ENCODE measurements at regions not wholly inside any gene's neighbourhood (a gene's known extent, or its start where the extent isn't known, plus 50 kb on each side); places are given as distances from the start of the nearest gene placed in this dataset.

GRCh38 chr21:28508126-28508525, 484.6 kb downstream of the LTN1 start:
- no peak for DNase-seq (ENCODE audit: low spot score)
- TF ChIP-seq, protein P1, sequence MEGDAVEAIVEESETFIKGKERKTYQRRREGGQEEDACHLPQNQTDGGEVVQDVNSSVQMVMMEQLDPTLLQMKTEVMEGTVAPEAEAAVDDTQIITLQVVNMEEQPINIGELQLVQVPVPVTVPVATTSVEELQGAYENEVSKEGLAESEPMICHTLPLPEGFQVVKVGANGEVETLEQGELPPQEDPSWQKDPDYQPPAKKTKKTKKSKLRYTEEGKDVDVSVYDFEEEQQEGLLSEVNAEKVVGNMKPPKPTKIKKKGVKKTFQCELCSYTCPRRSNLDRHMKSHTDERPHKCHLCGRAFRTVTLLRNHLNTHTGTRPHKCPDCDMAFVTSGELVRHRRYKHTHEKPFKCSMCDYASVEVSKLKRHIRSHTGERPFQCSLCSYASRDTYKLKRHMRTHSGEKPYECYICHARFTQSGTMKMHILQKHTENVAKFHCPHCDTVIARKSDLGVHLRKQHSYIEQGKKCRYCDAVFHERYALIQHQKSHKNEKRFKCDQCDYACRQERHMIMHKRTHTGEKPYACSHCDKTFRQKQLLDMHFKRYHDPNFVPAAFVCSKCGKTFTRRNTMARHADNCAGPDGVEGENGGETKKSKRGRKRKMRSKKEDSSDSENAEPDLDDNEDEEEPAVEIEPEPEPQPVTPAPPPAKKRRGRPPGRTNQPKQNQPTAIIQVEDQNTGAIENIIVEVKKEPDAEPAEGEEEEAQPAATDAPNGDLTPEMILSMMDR (conservative IDR thresholded peaks at IDR 0.05; ENCODE audit: low read depth) = no peak
- ChIA-PET POLR2A (ENCODE audit: low non-redundant PET) (no interaction called here), CTCF (no interaction called here)
- no peak overlapping the region for H3K27ac ChIP-seq

DNA sequence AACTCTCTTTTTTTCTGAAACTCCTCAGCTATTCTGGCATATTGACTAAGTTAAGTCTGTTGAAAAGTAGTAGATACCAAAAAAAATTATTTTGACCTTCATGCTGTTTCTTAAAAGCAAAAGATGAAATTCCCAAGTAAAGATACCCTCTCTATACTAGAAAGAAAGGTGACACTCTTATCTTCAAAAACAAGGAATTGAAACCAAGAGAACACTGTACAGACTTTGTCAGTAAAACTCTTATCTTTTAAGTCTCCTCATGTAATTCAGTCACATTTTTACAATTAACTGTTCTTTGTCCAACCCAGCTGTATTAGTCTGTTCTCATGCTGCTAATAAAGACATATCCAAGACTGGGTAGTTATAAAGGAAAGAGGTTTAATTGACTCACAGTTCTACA, 496.2 kb downstream of the LTN1 start:
- POLR2A ChIA-PET (ENCODE audit: low non-redundant PET) = no interaction called here
- DNase-seq (ENCODE audit: low spot score) = no peak
- TF ChIP-seq, protein P1 (conservative IDR thresholded peaks at IDR 0.05; ENCODE audit: low read depth) = no peak
- no peak overlapping the region for H3K27ac ChIP-seq
- CTCF ChIA-PET = interaction anchor here (0.6 to 0.9 kb wide), 3 partner anchors 104 to 291 kb away, joined by 3 to 5 read pairs (median 4); no protein-coding TSS in a partner anchor

DNA sequence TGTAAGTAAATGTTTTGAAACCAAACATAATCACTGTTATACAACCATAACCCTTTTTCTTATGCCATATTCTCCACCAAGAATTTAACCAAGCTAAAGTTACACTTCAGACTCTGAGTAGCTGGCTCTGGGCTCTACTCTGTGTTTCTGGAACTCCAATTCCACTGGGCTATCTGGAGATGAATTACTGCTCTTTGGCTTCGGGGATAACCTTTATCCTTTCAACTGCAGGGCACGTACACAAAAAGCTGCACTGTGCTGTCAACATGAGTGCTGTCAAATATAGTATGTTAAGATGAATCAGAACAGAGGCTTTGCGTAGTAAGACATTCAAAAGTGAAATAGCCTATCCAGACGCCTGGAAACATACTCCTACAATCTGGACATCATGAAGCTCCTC, 500.6 kb downstream of the LTN1 start:
- DNase-seq (ENCODE audit: low spot score) = no peak
- H3K27ac ChIP-seq = no peak overlapping the region
- CTCF ChIA-PET = interaction anchor here (0.7 kb wide), 1 partner anchor 103 kb away, joined by 7 read pairs; no protein-coding TSS in a partner anchor
- POLR2A ChIA-PET (ENCODE audit: low non-redundant PET) = no interaction called here
- TF ChIP-seq, protein P1 (conservative IDR thresholded peaks at IDR 0.05; ENCODE audit: low read depth) = no peak

- no peak overlapping the region for H3K27ac ChIP-seq
- CTCF ChIA-PET = no interaction called here
- no peak for DNase-seq (ENCODE audit: low spot score)
- TF ChIP-seq, protein P1 (conservative IDR thresholded peaks at IDR 0.05; ENCODE audit: low read depth) = no peak
- POLR2A ChIA-PET (ENCODE audit: low non-redundant PET) = no interaction called here
These were observed 502.8 kb downstream of the LTN1 start for GRCh38 chr21:28489821-28490350.

GRCh38 chr21:28489162-28489561, 503.5 kb downstream of the LTN1 start:
- TF ChIP-seq, protein P1 (conservative IDR thresholded peaks at IDR 0.05; ENCODE audit: low read depth) = no peak
- H3K27ac ChIP-seq = no peak overlapping the region
- ChIA-PET POLR2A (ENCODE audit: low non-redundant PET) (no interaction called here), CTCF (no interaction called here)
- DNase-seq (ENCODE audit: low spot score) = no peak

DNA sequence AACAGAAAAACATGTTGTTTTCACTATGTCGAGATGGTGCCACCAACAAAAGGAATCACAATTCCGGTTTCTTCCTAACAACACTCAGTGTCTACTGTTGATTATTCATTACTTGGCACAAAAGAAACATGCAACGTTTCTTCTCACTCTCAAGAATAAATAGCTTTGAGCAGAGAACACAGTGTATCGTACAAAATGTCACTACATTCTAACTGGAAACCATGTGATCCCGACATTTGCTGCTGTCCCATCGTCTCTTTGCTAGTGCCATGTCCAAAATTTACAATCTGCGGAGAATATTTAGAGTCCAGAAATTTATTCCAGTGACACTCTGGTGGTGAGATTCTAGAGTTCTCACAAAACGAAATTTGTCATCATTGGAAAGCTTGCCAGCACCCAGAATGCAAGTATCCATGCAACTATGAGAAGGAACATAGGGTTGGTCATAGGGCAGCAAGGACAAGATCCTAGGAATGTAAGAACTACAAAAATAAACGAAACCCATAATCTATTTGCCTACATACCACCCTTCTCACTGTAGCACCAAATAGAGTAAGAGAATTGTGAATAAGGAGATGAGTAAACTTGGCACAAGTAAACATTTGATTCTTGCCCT, 505.1 kb downstream of the LTN1 start:
- ChIA-PET CTCF (interaction anchor here (0.7 kb wide), 1 partner anchor 14 kb away, joined by 3 read pairs; no protein-coding TSS in a partner anchor), POLR2A (ENCODE audit: low non-redundant PET) (no interaction called here)
- no peak for DNase-seq (ENCODE audit: low spot score)
- TF ChIP-seq, protein P1 (conservative IDR thresholded peaks at IDR 0.05; ENCODE audit: low read depth) = no peak
- H3K27ac ChIP-seq = no peak overlapping the region

Data from RWPE1 (cell line).